ENCODE measurements at regions not wholly inside any gene's neighbourhood (a gene's known extent, or its start where the extent isn't known, plus 50 kb on each side); places are given as distances from the start of the nearest gene placed in this dataset.

- TF ChIP-seq CTCF (IDR thresholded peaks at IDR 0.05) (no peak), POLR2A (IDR thresholded peaks at IDR 0.05) (no peak)
These were observed 265.2 kb downstream of the SNX13 start for GRCh38 chr7:17674943-17675608.

All from right lobe of liver (tissue), 4 donors.